Thymus (tissue), 11 donors: ENCODE measurements at regions not wholly inside any gene's neighbourhood (a gene's known extent, or its start where the extent isn't known, plus 50 kb on each side); places are given as distances from the start of the nearest gene placed in this dataset.

Experiments used
- DNase-seq, 9 donors: peaks; one replicate each; pipeline ENCODE4 v3.0.0-alpha.2; 2013; ENCODE audit warnings: low spot score in 9 of 9, low read depth in 6 of 9, missing footprints in 1 of 9
- H3K27ac ChIP-seq, 2 donors: one replicate each; pipeline ENCODE4 v1.5.1; 2013; ENCODE audit warnings: control low read depth in 1 of 2, low read depth in 1 of 2, low read length in 1 of 2, mild to moderate bottlenecking in 1 of 2, moderate library complexity in 1 of 2
- H3K27me3 ChIP-seq, 2 donors: one replicate each; pipeline ENCODE4 v1.5.1; 2013; ENCODE audit warnings: low read length in 1 of 2; ENCODE audit not compliant: control insufficient read depth in 2 of 2, insufficient read depth in 1 of 2
- H3K36me3 ChIP-seq, 2 donors: one replicate each; pipeline ENCODE4 v1.5.1; 2013; ENCODE audit warnings: low read length in 1 of 2, mild to moderate bottlenecking in 1 of 2, moderate library complexity in 1 of 2; ENCODE audit not compliant: control insufficient read depth in 2 of 2, insufficient read depth in 2 of 2
- H3K4me1 ChIP-seq, 2 donors: one replicate each; pipeline ENCODE4 v1.5.1; 2013; ENCODE audit warnings: low read length in 2 of 2; ENCODE audit not compliant: control insufficient read depth in 2 of 2, insufficient read depth in 2 of 2
- H3K4me3 ChIP-seq, 2 donors: one replicate each; pipeline ENCODE4 v1.5.1; 2013; ENCODE audit warnings: low read length in 2 of 2, control low read depth in 1 of 2, mild to moderate bottlenecking in 1 of 2
- H3K9me3 ChIP-seq, 2 donors: one replicate each; pipeline ENCODE4 v1.5.1; 2013; ENCODE audit warnings: low read length in 1 of 2, mild to moderate bottlenecking in 1 of 2; ENCODE audit not compliant: control insufficient read depth in 2 of 2, insufficient read depth in 1 of 2
- WGBS: extraction: QIAGEN DNeasy Blood & Tissue Kit; methylation state at CpG from one replicate; pipeline ENCODE4 v1.1.7; 2013; 5-methylcytosine and 5-hydroxymethylcytosine counted together
- donor health status: healthy.

DNA sequence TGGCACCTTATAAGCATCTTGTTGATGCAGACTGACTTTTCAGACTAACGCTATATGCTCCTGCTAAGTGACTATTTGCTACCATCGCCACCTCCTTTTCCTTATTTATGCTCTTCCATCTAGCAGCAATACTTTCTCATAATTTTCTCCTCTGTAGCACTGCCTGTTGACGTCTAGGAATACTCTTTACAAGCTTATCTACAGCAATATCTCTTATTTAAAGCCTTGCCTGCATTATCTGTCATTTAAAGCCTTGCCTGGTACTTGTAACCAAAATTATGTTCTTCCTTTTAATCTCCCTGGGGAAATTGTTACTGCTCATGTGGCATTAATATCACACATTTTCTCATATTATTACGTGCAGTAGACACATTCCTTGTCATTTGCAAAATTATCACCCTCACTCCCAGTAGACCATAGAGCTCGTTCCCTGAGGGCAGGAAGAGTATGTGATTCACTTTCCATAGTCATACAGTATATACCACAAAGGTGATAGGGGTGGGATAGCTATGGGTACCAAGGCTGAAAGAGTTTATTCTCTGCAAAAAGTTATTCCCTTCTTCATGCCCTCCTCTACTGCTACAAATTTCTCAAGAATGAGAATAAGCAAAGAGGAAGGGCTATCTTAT is 359.7 kb upstream of the PCDH15 start:
- H3K27ac ChIP-seq, result no peak overlapping the region
- H3K4me3 ChIP-seq, result no peak overlapping the region
- 75% methylated on average over 5 of the region's 5 CpGs for WGBS
- no peaks in the 10 kb centered on the region for H3K27me3 ChIP-seq
- H3K4me1 ChIP-seq, result no peaks in the 10 kb centered on the region
- DNase-seq, result no peak
- no peaks in the 10 kb centered on the region for H3K36me3 ChIP-seq
- H3K9me3 ChIP-seq, result no peaks in the 10 kb centered on the region

DNA sequence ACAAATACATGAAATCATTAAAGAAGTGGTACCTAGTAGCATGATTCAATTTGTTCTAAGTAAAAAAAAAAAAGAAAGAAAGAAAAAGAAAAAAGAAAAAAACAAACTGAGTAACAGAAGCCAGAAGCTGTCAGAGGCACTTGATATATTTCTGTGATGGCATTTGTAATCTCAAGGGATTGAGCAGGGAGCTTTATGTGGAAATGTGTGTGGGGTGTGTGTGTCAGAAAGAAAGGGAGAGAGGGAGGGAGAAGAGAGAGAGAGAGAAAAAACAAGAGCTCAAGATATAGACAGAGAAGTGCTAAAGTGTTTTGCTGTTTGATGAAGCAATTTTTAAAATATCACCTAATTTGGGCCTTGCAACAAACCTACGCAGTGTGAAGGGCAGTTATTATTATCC is 357.6 kb upstream of the PCDH15 start:
- H3K27ac ChIP-seq, result no peak overlapping the region
- H3K4me3 ChIP-seq, result no peak overlapping the region
- no peaks in the 10 kb centered on the region for H3K4me1 ChIP-seq
- 35% methylated on average over 1 of the region's 1 CpG for whole genome bisulfite sequencing
- no peaks in the 10 kb centered on the region for H3K9me3 ChIP-seq
- no peak for DNase-seq
- no peaks in the 10 kb centered on the region for H3K27me3 ChIP-seq
- no peaks in the 10 kb centered on the region for H3K36me3 ChIP-seq

DNA sequence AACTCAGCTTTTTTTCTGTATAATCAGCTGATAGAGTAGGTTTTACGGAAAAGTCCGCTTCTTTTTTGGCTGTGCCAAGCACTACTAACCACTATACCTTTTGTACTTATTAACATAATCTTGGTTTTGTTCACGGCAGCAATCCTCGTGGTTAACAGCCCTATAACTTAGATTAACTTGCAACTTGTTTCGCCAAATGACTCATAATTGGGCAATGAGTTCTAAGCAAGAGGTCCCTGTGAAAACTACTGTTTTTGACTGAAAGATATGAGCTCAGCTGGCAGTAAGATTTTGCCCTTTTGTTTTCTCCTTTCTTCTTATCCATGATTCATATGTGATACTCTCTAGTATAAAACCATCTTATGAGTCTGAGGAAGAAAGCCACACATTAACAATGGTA is 345.0 kb upstream of the PCDH15 start:
- 75% methylated on average over 5 of the region's 5 CpGs for WGBS
- H3K27ac ChIP-seq, result no peak overlapping the region
- no peak for DNase-seq

GRCh38 chr10:55144001-55144400 is 343.0 kb upstream of the PCDH15 start:
- H3K27ac ChIP-seq, result no peak overlapping the region

More for the DNA sequence above, 345.0 kb upstream of the PCDH15 start:
- H3K4me3 ChIP-seq, result no peak overlapping the region
- no peaks in the 10 kb centered on the region for H3K9me3 ChIP-seq
- H3K27me3 ChIP-seq, result no peaks in the 10 kb centered on the region
- H3K4me1 ChIP-seq, result no peaks in the 10 kb centered on the region
- no peaks in the 10 kb centered on the region for H3K36me3 ChIP-seq

DNA sequence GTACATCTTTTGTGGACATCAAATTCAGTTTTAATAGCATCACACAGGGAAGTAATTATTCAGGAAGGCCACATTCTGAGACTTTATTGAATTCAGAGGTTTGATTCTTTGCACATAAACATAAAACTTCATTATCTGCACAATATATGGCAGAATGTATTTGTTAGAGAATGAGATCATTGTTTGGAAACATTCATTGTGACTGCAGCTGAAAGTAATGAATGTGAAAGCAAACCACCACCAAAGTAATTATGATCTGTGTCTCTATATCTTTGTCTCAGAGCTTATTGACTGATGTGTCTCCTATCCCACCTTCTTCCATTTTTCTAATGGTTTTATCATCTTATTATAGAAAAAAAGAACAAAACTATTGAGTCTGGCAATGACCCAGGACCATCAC is 340.9 kb upstream of the PCDH15 start:
- no peak overlapping the region for H3K4me3 ChIP-seq
- DNase-seq, result no peak
- no peaks in the 10 kb centered on the region for H3K36me3 ChIP-seq
- H3K27me3 ChIP-seq, result no peaks in the 10 kb centered on the region
- H3K4me1 ChIP-seq, result no peaks in the 10 kb centered on the region
- H3K27ac ChIP-seq, result no peak overlapping the region
- H3K9me3 ChIP-seq, result no peaks in the 10 kb centered on the region

More at GRCh38 chr10:55144001-55144400, 343.0 kb upstream of the PCDH15 start:
- Histone ChIP-seq H3K4me3 (no peak overlapping the region), H3K36me3 (no peaks in the 10 kb centered on the region), H3K27me3 (no peaks in the 10 kb centered on the region), H3K4me1 (no peaks in the 10 kb centered on the region), H3K9me3 (no peaks in the 10 kb centered on the region)
- no peak for DNase-seq
- 91% methylated on average over 2 of the region's 2 CpGs for WGBS

DNA sequence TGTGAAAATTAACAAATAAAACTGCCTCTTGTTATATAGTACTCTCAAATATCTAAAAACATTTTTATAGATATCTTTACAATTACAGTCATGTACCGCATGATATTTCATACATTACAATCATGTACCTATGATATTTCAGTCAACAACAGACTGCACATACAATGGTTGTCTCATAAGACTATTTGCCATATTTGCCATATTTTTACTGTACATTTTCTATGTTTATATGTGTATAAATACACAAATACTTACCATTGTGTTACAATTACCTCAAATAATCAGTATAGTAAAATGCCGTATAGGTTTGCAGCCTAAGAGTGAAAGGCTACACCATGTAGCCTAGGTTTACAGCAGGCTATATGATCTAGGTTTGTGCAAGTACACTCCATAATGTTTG is 336.0 kb upstream of the PCDH15 start:
- no peaks in the 10 kb centered on the region for H3K9me3 ChIP-seq
- H3K27me3 ChIP-seq, result no peaks in the 10 kb centered on the region
- H3K27ac ChIP-seq, result no peak overlapping the region
- no peak overlapping the region for H3K4me3 ChIP-seq
- H3K4me1 ChIP-seq, result no peaks in the 10 kb centered on the region
- no peak for DNase-seq
- WGBS, result 97% methylated on average over 2 of the region's 2 CpGs
- no peaks in the 10 kb centered on the region for H3K36me3 ChIP-seq

GRCh38 chr10:55104738-55105137 is 303.7 kb upstream of the PCDH15 start:
- H3K9me3 ChIP-seq, result no peaks in the 10 kb centered on the region
- H3K27ac ChIP-seq, result no peak overlapping the region
- no peaks in the 10 kb centered on the region for H3K27me3 ChIP-seq
- no peak overlapping the region for H3K4me3 ChIP-seq
- 95% methylated on average over 2 of the region's 2 CpGs for WGBS
- no peaks in the 10 kb centered on the region for H3K4me1 ChIP-seq
- H3K36me3 ChIP-seq, result no peaks in the 10 kb centered on the region
- DNase-seq, result no peak

- no peak for DNase-seq
- Histone ChIP-seq H3K27ac (no peak overlapping the region), H3K4me3 (no peak overlapping the region), H3K36me3 (no peaks in the 10 kb centered on the region), H3K4me1 (no peaks in the 10 kb centered on the region), H3K9me3 (no peaks in the 10 kb centered on the region), H3K27me3 (no peaks in the 10 kb centered on the region)
- 93% methylated on average over 9 of the region's 9 CpGs for WGBS
These were observed 297.4 kb upstream of the PCDH15 start for GRCh38 chr10:55098452-55098851.

DNA sequence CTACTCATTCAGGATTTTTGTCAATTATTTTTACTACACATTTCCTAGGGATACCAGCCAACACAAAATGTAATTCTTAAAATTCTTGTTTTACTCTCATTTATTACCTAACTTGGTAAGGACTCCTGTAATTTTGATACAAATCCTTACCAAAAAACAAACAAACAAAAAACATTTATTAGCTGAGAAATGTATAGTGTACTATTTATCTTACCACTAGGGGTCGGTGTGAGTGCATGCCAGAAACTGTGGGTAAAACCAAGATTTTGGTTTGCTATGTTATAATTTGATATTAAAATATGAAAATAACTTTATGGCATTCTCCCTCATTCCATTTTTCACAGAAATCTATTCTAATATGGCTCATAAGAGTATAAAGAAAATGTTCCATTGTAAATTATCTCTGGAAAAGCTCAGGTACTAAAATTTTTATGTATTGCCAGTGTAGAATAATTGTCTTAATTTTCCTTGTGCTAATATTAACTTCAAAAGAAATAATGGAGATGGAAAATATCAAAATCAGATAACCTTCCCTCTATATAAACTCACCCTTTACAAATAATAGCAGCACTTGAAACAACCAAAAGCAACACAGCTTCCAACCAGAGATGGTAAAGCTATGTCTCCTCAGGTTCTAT is 290.8 kb upstream of the PCDH15 start:
- Histone ChIP-seq H3K36me3 (no peaks in the 10 kb centered on the region), H3K4me1 (no peaks in the 10 kb centered on the region), H3K9me3 (no peaks in the 10 kb centered on the region), H3K27me3 (no peaks in the 10 kb centered on the region), H3K27ac (no peak overlapping the region), H3K4me3 (no peak overlapping the region)
- no peak for DNase-seq
- 0% methylated on average over 1 of the region's 1 CpG for WGBS
